Activated naive CD4-positive, alpha-beta T cell treated with anti-CD3 and anti-CD28 coated beads, Interleukin-2, amount 10 ng/mL, durations not matched to agents 7 days and 5 days (primary cell): ENCODE measurements at regions not wholly inside any gene's neighbourhood (a gene's known extent, or its start where the extent isn't known, plus 50 kb on each side); places are given as distances from the start of the nearest gene placed in this dataset.

Experiments used
- CTCF ChIA-PET: fragments of 350-600 bp; sonication (Branson Sonifier 250); formaldehyde crosslinking; loops from one replicate; lab custom pipeline; 2021; ENCODE audit warnings: antibody characterized with exemption; lab: Charles Lee
- DNase-seq: peaks from one replicate; pipeline ENCODE4 v3.0.0-alpha.2; 2020
- H3K27ac Mint-ChIP-seq: one replicate; pipeline ENCODE4 v1.8.0; 2021; ENCODE audit warnings: mild to moderate bottlenecking, moderate library complexity, mixed read lengths
- H3K27me3 Mint-ChIP-seq: one replicate; pipeline ENCODE4 v1.8.0; 2021; ENCODE audit warnings: mild to moderate bottlenecking, mixed read lengths
- H3K36me3 Mint-ChIP-seq: one replicate; pipeline ENCODE4 v1.8.0; 2021; ENCODE audit warnings: mixed read lengths
- H3K4me1 Mint-ChIP-seq: one replicate; pipeline ENCODE4 v1.8.0; 2021; ENCODE audit warnings: mixed read lengths
- H3K4me3 Mint-ChIP-seq: one replicate; pipeline ENCODE4 v1.8.0; 2021; ENCODE audit warnings: mild to moderate bottlenecking, moderate library complexity, mixed read lengths
- H3K9me3 Mint-ChIP-seq: one replicate; pipeline ENCODE4 v1.8.0; 2021; ENCODE audit warnings: mixed read lengths

GRCh38 chr17:73713136-73713535 is 68.9 kb upstream of the SDK2 start:
- no peaks in the 10 kb centered on the region for H3K9me3 Mint-ChIP-seq
- CTCF ChIA-PET: no interaction called here
- H3K4me3 Mint-ChIP-seq: no peak overlapping the region

DNA sequence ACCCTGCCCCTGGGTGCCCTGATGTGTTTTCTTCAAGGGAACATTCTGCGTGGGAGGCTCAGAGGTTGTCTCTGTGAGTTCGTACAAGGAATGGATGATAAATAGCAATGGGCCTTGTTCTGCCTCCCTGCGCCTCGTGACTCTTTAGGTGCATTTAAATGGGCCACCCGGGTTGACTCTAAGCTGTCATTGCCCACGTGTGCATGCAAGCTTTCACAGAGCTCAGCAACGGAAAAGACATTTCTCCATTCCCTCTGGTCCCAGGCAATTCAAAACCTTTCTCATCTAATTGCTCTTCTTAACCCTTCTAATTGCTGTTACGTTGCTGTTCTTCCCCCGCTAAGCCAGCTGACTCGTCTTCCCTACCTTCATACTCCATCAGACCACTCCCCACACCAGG is 71.5 kb upstream of the SDK2 start:
- H3K9me3 Mint-ChIP-seq: no peaks in the 10 kb centered on the region
- H3K4me1 Mint-ChIP-seq: peaks cover 35% of the 10 kb centered on the region
- H3K4me3 Mint-ChIP-seq: no peak overlapping the region
- DNase-seq: no peak
- CTCF ChIA-PET: no interaction called here
- H3K36me3 Mint-ChIP-seq: peaks cover 3% of the 10 kb centered on the region
- no peak overlapping the region for H3K27ac Mint-ChIP-seq
- peaks cover 49% of the 10 kb centered on the region for H3K27me3 Mint-ChIP-seq

More at GRCh38 chr17:73713136-73713535, 68.9 kb upstream of the SDK2 start:
- H3K27me3 Mint-ChIP-seq: peaks cover 57% of the 10 kb centered on the region
- H3K36me3 Mint-ChIP-seq: no peaks in the 10 kb centered on the region
- no peak overlapping the region for H3K27ac Mint-ChIP-seq
- DNase-seq: no peak
- peaks cover 19% of the 10 kb centered on the region for H3K4me1 Mint-ChIP-seq

DNA sequence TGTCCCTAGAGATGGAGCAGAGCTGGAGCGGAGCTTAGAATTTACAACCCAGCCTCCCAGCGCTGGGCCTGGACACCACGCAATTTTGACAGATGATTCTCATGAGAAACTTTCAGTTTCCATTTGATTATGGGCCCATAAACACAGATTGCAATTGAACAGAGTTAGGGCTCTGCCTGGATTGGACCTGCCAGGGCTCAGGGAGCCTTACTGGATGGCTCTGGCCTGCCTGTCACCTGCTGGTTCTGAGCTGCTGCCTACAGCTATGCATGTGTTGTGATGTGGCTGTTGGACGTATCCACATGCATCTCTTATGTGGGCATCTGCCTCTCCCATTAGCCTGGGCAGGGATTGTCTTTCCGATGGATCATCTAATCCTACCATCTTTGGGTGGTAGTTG is 73.4 kb upstream of the SDK2 start:
- CTCF ChIA-PET: interaction anchor here (0.9 to 2.2 kb wide), 5 partner anchors 10 to 288 kb away, joined by 3 to 6 read pairs (median 4); no protein-coding TSS in a partner anchor
- Mint-ChIP-seq H3K27ac (no peak overlapping the region), H3K4me3 (no peak overlapping the region), H3K27me3 (peaks cover 38% of the 10 kb centered on the region), H3K36me3 (peaks cover 10% of the 10 kb centered on the region), H3K4me1 (peaks cover 46% of the 10 kb centered on the region), H3K9me3 (peaks cover 2% of the 10 kb centered on the region)
- DNase-seq: no peak

- no peak for DNase-seq
- Mint-ChIP-seq H3K27ac (peak overlapping the region; percentile 38), H3K9me3 (peaks cover 2% of the 10 kb centered on the region), H3K36me3 (peaks cover 10% of the 10 kb centered on the region), H3K4me3 (no peak overlapping the region), H3K4me1 (peaks cover 53% of the 10 kb centered on the region), H3K27me3 (peaks cover 31% of the 10 kb centered on the region)
- CTCF ChIA-PET: interaction anchor here (0.9 to 2.2 kb wide), 5 partner anchors 11 to 289 kb away, joined by 3 to 6 read pairs (median 4); no protein-coding TSS in a partner anchor
Measured at GRCh38 chr17:73718362-73718761, 74.1 kb upstream of the SDK2 start.

- CTCF ChIA-PET: interaction anchor here (1.6 to 2.1 kb wide), 2 partner anchors 69 to 289 kb away, joined by 3 to 5 read pairs; no protein-coding TSS in a partner anchor
- Mint-ChIP-seq H3K27ac (peak overlapping the region; percentile 38), H3K36me3 (peaks cover 10% of the 10 kb centered on the region)
Measured at GRCh38 chr17:73718912-73719311, 74.7 kb upstream of the SDK2 start.

GRCh38 chr17:73719588-73720071 is 75.4 kb upstream of the SDK2 start:
- peaks cover 10% of the 10 kb centered on the region for H3K36me3 Mint-ChIP-seq
- H3K4me3 Mint-ChIP-seq: no peak overlapping the region
- H3K4me1 Mint-ChIP-seq: peaks cover 58% of the 10 kb centered on the region
- CTCF ChIA-PET: interaction anchor here (1.6 kb wide), 2 partner anchors 10 to 290 kb away, joined by 3 to 4 read pairs; no protein-coding TSS in a partner anchor
- DNase-seq: no peak
- peak overlapping the region; percentile 87 for H3K27ac Mint-ChIP-seq
- peaks cover 33% of the 10 kb centered on the region for H3K27me3 Mint-ChIP-seq
- peaks cover 2% of the 10 kb centered on the region for H3K9me3 Mint-ChIP-seq

More at GRCh38 chr17:73718912-73719311, 74.7 kb upstream of the SDK2 start:
- H3K4me3 Mint-ChIP-seq: no peak overlapping the region
- peaks cover 2% of the 10 kb centered on the region for H3K9me3 Mint-ChIP-seq
- H3K4me1 Mint-ChIP-seq: peaks cover 58% of the 10 kb centered on the region
- no peak for DNase-seq
- H3K27me3 Mint-ChIP-seq: peaks cover 28% of the 10 kb centered on the region

DNA sequence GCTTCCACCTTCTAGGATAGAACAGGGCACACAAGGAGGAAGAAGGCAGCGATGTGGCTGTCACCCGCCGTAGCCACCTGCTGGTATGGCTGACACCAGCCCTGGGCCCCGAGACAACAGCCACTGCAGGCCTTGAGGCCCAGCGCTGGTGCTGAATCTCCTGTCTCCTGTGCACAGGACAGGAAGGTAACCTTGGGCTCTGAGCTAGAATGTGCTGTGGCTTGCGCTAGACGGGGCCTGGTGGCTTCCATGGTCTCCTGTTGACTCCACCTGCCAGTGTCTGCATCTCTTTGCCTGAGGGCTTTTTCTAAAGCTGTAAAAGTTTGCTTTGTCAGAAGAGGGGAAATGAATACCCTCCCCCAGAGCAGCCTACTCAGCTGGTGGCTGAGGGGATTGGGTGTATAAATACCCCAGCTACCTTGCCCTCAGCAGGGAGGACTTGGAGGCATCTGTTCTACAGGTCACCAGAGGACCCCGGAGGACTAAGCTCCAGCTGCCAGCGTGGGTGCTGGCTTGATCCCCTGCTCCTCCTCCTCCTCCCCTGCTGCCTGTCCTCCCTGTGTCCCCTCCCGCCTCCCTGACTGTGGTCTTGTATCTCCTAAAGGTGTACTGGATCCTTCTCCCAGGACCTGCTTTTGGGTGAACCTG is 76.1 kb upstream of the SDK2 start:
- Mint-ChIP-seq H3K4me3 (no peak overlapping the region), H3K27ac (peak overlapping the region; percentile 87), H3K4me1 (peaks cover 58% of the 10 kb centered on the region), H3K9me3 (peaks cover 2% of the 10 kb centered on the region), H3K36me3 (peaks cover 10% of the 10 kb centered on the region), H3K27me3 (peaks cover 28% of the 10 kb centered on the region)
- DNase-seq: peak; percentile 80
- CTCF ChIA-PET: interaction anchor here (1.6 kb wide), 1 partner anchor 11 kb away, joined by 4 read pairs; no protein-coding TSS in a partner anchor

DNA sequence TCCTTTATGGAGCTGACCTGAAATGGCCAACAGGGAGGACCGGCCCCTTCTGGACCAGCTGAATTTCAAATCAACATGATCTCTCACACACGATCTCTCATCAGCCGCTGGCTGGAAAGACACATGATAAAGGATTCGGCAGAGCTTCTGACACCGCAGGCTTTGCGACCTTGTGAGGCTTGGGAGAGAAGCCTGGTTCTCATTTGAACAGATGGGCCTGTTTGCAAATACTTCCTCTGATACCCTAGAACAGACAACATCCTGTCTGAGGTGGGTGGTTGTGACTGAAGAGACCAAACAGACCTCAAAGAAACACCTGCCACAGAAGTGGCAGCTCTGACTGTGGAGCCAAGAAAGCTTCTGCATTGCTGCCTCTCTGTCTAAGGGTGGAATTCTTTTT is 77.9 kb upstream of the SDK2 start:
- H3K4me3 Mint-ChIP-seq: peak overlapping the region; percentile 79
- DNase-seq: peak; percentile 77
- peak overlapping the region; percentile 94 for H3K27ac Mint-ChIP-seq
- H3K27me3 Mint-ChIP-seq: peaks cover 19% of the 10 kb centered on the region
- CTCF ChIA-PET: interaction anchor here (0.8 to 1.1 kb wide), 4 partner anchors 76 to 292 kb away, joined by 3 to 4 read pairs (median 3); no protein-coding TSS in a partner anchor
- H3K9me3 Mint-ChIP-seq: peaks cover 2% of the 10 kb centered on the region
- peaks cover 58% of the 10 kb centered on the region for H3K4me1 Mint-ChIP-seq
- H3K36me3 Mint-ChIP-seq: peaks cover 10% of the 10 kb centered on the region

DNA sequence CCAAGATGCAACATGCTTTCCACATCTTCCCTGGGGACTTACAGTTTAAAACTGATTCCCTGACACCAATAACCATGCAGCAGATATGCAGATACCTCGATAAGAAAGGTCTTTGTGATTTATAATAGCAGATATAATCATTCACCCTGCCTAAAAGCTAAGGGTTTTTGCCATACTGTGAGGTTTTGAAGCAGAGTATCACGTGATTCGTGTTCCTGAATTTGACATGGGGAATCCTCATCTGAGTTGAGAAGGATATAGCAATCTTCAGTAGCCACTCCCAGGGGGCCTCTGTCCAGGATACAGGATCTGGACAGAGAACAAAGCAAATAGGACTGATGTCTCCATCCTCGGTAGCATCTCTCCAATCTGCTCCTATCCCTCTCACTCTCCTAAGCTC is 79.1 kb upstream of the SDK2 start:
- Mint-ChIP-seq H3K4me3 (no peak overlapping the region), H3K4me1 (peaks cover 52% of the 10 kb centered on the region), H3K9me3 (peaks cover 2% of the 10 kb centered on the region), H3K27me3 (peaks cover 29% of the 10 kb centered on the region), H3K27ac (peak overlapping the region; percentile 94), H3K36me3 (peaks cover 10% of the 10 kb centered on the region)
- CTCF ChIA-PET: interaction anchor here (1.3 kb wide), 1 partner anchor 293 kb away, joined by 4 read pairs; no protein-coding TSS in a partner anchor
- no peak for DNase-seq

GRCh38 chr17:73724341-73724740 is 80.1 kb upstream of the SDK2 start:
- H3K4me3 Mint-ChIP-seq: no peak overlapping the region
- H3K27me3 Mint-ChIP-seq: peaks cover 32% of the 10 kb centered on the region
- peaks cover 43% of the 10 kb centered on the region for H3K4me1 Mint-ChIP-seq
- peaks cover 3% of the 10 kb centered on the region for H3K9me3 Mint-ChIP-seq
- H3K36me3 Mint-ChIP-seq: peaks cover 10% of the 10 kb centered on the region
- H3K27ac Mint-ChIP-seq: no peak overlapping the region
- DNase-seq: no peak
- CTCF ChIA-PET: interaction anchor here (1.3 kb wide), 1 partner anchor 294 kb away, joined by 4 read pairs; no protein-coding TSS in a partner anchor

DNA sequence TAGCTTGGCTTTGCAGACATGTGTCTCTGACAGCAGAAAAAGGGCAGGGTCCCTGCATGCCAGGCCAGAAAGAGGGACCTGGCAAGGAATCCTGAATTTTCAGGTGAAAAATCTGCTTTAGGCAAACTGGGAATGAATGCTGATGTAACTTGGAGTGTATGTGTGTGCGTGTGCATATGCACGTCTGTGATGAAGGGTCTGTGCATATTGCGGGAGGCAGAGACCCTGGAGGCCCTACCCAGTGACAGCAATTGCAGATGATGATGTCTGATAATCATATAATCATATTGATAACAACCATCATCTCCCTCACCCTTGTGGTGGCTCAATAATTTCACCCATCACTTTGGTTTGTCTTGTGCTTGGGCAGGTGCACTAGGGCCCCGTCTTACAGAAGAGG is 80.7 kb upstream of the SDK2 start:
- Mint-ChIP-seq H3K4me1 (peaks cover 36% of the 10 kb centered on the region), H3K27ac (no peak overlapping the region), H3K36me3 (peaks cover 8% of the 10 kb centered on the region), H3K4me3 (no peak overlapping the region), H3K9me3 (peaks cover 6% of the 10 kb centered on the region), H3K27me3 (peaks cover 35% of the 10 kb centered on the region)
- DNase-seq: no peak
- CTCF ChIA-PET: no interaction called here

DNA sequence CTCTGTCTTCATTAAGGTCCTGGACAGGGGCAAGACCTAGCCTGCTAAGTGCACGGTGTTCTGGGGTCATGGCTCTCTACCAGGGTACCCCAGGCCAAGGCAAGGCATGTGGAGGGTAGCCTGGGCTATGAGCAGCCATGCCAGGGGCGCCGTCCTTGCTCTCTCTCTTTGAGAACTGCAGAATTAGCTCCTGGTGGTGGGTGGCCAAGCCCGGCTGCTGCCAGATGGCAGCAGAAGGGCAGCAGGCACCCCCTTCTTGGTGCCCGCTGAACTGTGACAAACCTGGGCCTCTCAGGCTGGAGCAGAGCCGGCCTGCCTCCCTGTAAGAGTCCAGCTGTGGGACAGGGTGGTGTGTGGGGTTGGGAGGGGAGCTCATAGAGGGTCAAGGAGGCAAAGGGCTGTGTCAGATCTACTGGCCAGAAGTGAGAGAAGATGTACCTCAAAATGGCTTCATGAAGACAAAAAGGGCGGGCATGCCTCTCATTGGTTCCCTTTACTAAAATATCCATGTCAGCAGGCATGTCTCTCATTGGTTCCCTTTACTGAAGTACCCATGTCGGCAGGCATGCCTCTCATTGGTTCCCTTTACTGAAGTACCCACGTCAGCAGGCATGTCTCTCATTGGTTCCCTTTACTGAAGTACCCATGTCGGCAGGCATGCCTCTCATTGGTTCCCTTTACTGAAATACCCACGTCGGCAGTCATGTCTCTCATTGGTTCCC is 81.7 kb upstream of the SDK2 start:
- H3K9me3 Mint-ChIP-seq: peaks cover 12% of the 10 kb centered on the region
- H3K27ac Mint-ChIP-seq: no peak overlapping the region
- H3K4me3 Mint-ChIP-seq: no peak overlapping the region
- no peak for DNase-seq
- H3K4me1 Mint-ChIP-seq: peaks cover 27% of the 10 kb centered on the region
- H3K36me3 Mint-ChIP-seq: peaks cover 6% of the 10 kb centered on the region
- peaks cover 35% of the 10 kb centered on the region for H3K27me3 Mint-ChIP-seq
- CTCF ChIA-PET: no interaction called here

DNA sequence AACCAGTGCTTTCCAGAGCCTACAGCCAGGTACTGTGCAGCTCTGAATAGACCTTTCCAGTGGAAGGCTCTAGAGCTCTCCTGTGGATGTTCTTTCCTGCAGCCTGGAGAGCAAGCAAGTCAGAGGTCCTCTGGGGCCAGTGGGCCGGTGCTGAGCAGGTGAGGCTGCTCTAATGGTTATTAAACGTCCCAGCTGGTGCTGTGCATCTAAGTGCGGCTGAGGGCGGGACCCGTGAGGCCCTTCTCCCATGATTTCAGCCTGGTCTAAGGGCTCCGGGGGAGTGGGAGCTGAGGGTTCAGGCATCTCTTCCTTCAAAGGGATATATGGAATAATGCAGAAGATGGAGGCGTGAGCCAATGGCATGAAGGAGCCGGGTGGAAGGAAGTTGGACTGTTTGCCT is 83.7 kb upstream of the SDK2 start:
- CTCF ChIA-PET: no interaction called here
- Mint-ChIP-seq H3K36me3 (no peaks in the 10 kb centered on the region), H3K9me3 (peaks cover 20% of the 10 kb centered on the region), H3K4me3 (no peak overlapping the region), H3K27me3 (peaks cover 49% of the 10 kb centered on the region), H3K27ac (no peak overlapping the region), H3K4me1 (peaks cover 9% of the 10 kb centered on the region)
- no peak for DNase-seq

- Mint-ChIP-seq H3K27ac (no peak overlapping the region), H3K27me3 (peaks cover 51% of the 10 kb centered on the region)
Measured at GRCh38 chr17:73729101-73729500, 84.9 kb upstream of the SDK2 start.

More at GRCh38 chr17:73729101-73729500, 84.9 kb upstream of the SDK2 start:
- Mint-ChIP-seq H3K36me3 (no peaks in the 10 kb centered on the region), H3K9me3 (peaks cover 20% of the 10 kb centered on the region), H3K4me1 (no peaks in the 10 kb centered on the region), H3K4me3 (no peak overlapping the region)
- DNase-seq: no peak
- CTCF ChIA-PET: no interaction called here
